PC-9 (cell line): ENCODE measurements at regions not wholly inside any gene's neighbourhood (a gene's known extent, or its start where the extent isn't known, plus 50 kb on each side); places are given as distances from the start of the nearest gene placed in this dataset.

Source experiments
- BruUV-seq: library from RNA; stranded (reverse); fragments of 400-500 nt; replicated peaks from 2 replicates; lab custom pipeline; 2021; lab: Mats Ljungman, UMichigan
- CTCF ChIA-PET: fragments of 300-600 bp; sonication (Branson Sonifier 250); formaldehyde crosslinking; loops from one replicate; lab custom pipeline; 2022; ENCODE audit warnings: antibody characterized with exemption; lab: Charles Lee
- POLR2A ChIA-PET: fragments of 300-600 bp; sonication (Branson Sonifier 250); formaldehyde crosslinking; loops from one replicate; lab custom pipeline; 2022; ENCODE audit warnings: antibody characterized with exemption; ENCODE audit not compliant: unreplicated experiment; lab: Charles Lee
- DNase-seq, 2 experiments: peaks; one replicate each; pipeline versions ENCODE4 v3.0.0 to v3.0.0-alpha.2; 2015 to 2022; ENCODE audit warnings: mixed read lengths in 1 of 2
- H2AFZ ChIP-seq: fragments of 200-600 bp; sonication (generic); 2 replicates; pipeline ENCODE4 v1.8.1; 2017; ENCODE audit warnings: antibody characterized with exemption
- H3F3A ChIP-seq: fragments of 200-600 bp; sonication (generic); 2 replicates; pipeline ENCODE4 v1.8.1; 2017; ENCODE audit warnings: antibody characterized with exemption, mild to moderate bottlenecking, low read depth; ENCODE audit not compliant: insufficient read depth
- H3K27ac ChIP-seq: fragments of 200-600 bp; sonication (generic); 2 replicates; pipeline ENCODE4 v1.6.1; 2016; ENCODE audit warnings: mixed run types
- H3K27me3 ChIP-seq: fragments of 200-600 bp; sonication (generic); 2 replicates; pipeline ENCODE4 v1.6.1; 2016; ENCODE audit warnings: low read depth, mixed run types; ENCODE audit not compliant: insufficient read depth
- H3K36me3 ChIP-seq: fragments of 200-600 bp; sonication (generic); 2 replicates; pipeline ENCODE4 v1.6.1; 2016; ENCODE audit warnings: low read depth, mixed run types
- H3K4me1 ChIP-seq: fragments of 200-600 bp; sonication (generic); replicated peaks from 2 replicates; pipeline ENCODE4 v1.6.1; 2016; ENCODE audit warnings: mixed run types; ENCODE audit not compliant: insufficient read depth
- H3K4me2 ChIP-seq: fragments of 200-600 bp; sonication (generic); 2 replicates; pipeline ENCODE4 v1.6.1; 2017; ENCODE audit warnings: mixed run types
- H3K4me3 ChIP-seq: fragments of 200-600 bp; sonication (generic); 2 replicates; pipeline ENCODE4 v1.6.1; 2016; ENCODE audit warnings: mixed run types
- H3K79me2 ChIP-seq: fragments of 200-600 bp; sonication (generic); 2 replicates; pipeline ENCODE4 v1.6.1; 2017; ENCODE audit warnings: low read depth, mixed run types
- H3K9me2 ChIP-seq: fragments of 200-600 bp; sonication (generic); 2 replicates; pipeline ENCODE4 v1.8.1; 2017; ENCODE audit warnings: mild to moderate bottlenecking; ENCODE audit not compliant: insufficient read depth
- H3K9me3 ChIP-seq: fragments of 200-600 bp; sonication (generic); 2 replicates; pipeline ENCODE4 v1.8.1; 2016; ENCODE audit warnings: low read depth; ENCODE audit not compliant: insufficient read depth
- H4K20me1 ChIP-seq: fragments of 200-600 bp; sonication (generic); 2 replicates; pipeline ENCODE4 v1.8.1; 2017; ENCODE audit not compliant: insufficient read depth
- CTCF ChIP-seq: fragments of 200-600 bp; sonication (generic); conservative IDR thresholded peaks from 2 replicates; pipeline ENCODE4 v1.6.1; 2017; ENCODE audit warnings: mixed run types, antibody characterized with exemption, mild to moderate bottlenecking, moderate library complexity
- EZH2 ChIP-seq: fragments of 200-600 bp; sonication (generic); IDR thresholded peaks from 2 replicates; pipeline ENCODE4 v1.8.0; 2017; ENCODE audit warnings: antibody characterized with exemption, low read depth
- intact Hi-C: fragments of 100-400 bp; cut with micrococcal nuclease; formaldehyde crosslinking; loops from one replicate; pipeline ENCODE4 v1.10.0; 2022; ENCODE audit not compliant: unreplicated experiment

GRCh38 chr20:62533591-62534495 lies 58.0 kb upstream of the GATA5 start:
- TF ChIP-seq CTCF (no peak), EZH2 (no peak)
- CTCF ChIA-PET, result no interaction called here
- intact Hi-C loops, result no loop called here
- no peak overlapping the region for H3K4me2 ChIP-seq
- no peaks in the 10 kb centered on the region for H3K9me2 ChIP-seq
- peaks cover 92% of the 10 kb centered on the region for H3K27me3 ChIP-seq
- no peak for DNase-seq
- no peaks in the 10 kb centered on the region for H3K36me3 ChIP-seq
- no peaks in the 10 kb centered on the region for H3F3A ChIP-seq
- no peaks in the 10 kb centered on the region for H3K4me1 ChIP-seq
- no peaks in the 10 kb centered on the region for H3K79me2 ChIP-seq
- no TSS peak for BruUV-seq
- H2AFZ ChIP-seq, result no peak overlapping the region
- H3K4me3 ChIP-seq, result no peak overlapping the region
- no peak overlapping the region for H3K27ac ChIP-seq
- POLR2A ChIA-PET, result no interaction called here
- H3K9me3 ChIP-seq, result no peaks in the 10 kb centered on the region
- H4K20me1 ChIP-seq, result no peaks in the 10 kb centered on the region; the same call in 1 of the 2 replicates

- intact Hi-C loops, result no loop called here
- ChIA-PET POLR2A (no interaction called here), CTCF (no interaction called here)
- Histone ChIP-seq H3K4me3 (no peak overlapping the region), H3K27ac (no peak overlapping the region), H3K9me3 (no peaks in the 10 kb centered on the region), H3K4me1 (no peaks in the 10 kb centered on the region), H3K79me2 (no peaks in the 10 kb centered on the region), H3K27me3 (peaks cover 92% of the 10 kb centered on the region), H3K36me3 (no peaks in the 10 kb centered on the region), H3K9me2 (no peaks in the 10 kb centered on the region), H3F3A (no peaks in the 10 kb centered on the region), H4K20me1 (no peaks in the 10 kb centered on the region; the same call in 1 of the 2 replicates), H3K4me2 (no peak overlapping the region), H2AFZ (no peak overlapping the region)
- TF ChIP-seq EZH2 (no peak), CTCF (no peak)
- BruUV-seq, result no TSS peak
- no peak for DNase-seq
Observed at GRCh38 chr20:62534526-62535221, 58.9 kb upstream of the GATA5 start.

GRCh38 chr20:62535282-62535811 lies 59.6 kb upstream of the GATA5 start:
- CTCF ChIA-PET, result no interaction called here
- TF ChIP-seq CTCF, result no peak
- TF ChIP-seq EZH2, result no peak

More at GRCh38 chr20:62535282-62535811, 59.6 kb upstream of the GATA5 start:
- intact Hi-C loops, result no loop called here
- no peak overlapping the region for H2AFZ ChIP-seq
- no peak overlapping the region for H3K4me3 ChIP-seq
- H3K36me3 ChIP-seq, result no peaks in the 10 kb centered on the region
- H3K9me2 ChIP-seq, result no peaks in the 10 kb centered on the region
- H3F3A ChIP-seq, result no peaks in the 10 kb centered on the region
- H3K79me2 ChIP-seq, result no peaks in the 10 kb centered on the region
- H4K20me1 ChIP-seq, result no peaks in the 10 kb centered on the region; the same call in 1 of the 2 replicates
- no peak overlapping the region for H3K4me2 ChIP-seq
- no TSS peak for BruUV-seq
- no peaks in the 10 kb centered on the region for H3K4me1 ChIP-seq
- H3K27me3 ChIP-seq, result peaks cover 92% of the 10 kb centered on the region
- no peak for DNase-seq
- H3K27ac ChIP-seq, result no peak overlapping the region
- H3K9me3 ChIP-seq, result no peaks in the 10 kb centered on the region
- POLR2A ChIA-PET, result no interaction called here
